ENCODE measurements at regions not wholly inside any gene's neighbourhood (a gene's known extent, or its start where the extent isn't known, plus 50 kb on each side); places are given as distances from the start of the nearest gene placed in this dataset.

- no peak for DNase-seq (ENCODE audit: low read depth)
- no peak overlapping the region for H3K4me3 ChIP-seq (ENCODE audit: low read depth, low read length)
- TF ChIP-seq CTCF (IDR thresholded peaks at IDR 0.05; ENCODE audit: low read depth, low read length) (no peak), MAX (IDR thresholded peaks at IDR 0.05; ENCODE audit: low read depth, low read length) (no peak), POLR2A (IDR thresholded peaks at IDR 0.05; ENCODE audit: extremely low read depth, insufficient read length) (no peak), MYC (IDR thresholded peaks at IDR 0.05; ENCODE audit: low read depth, low read length) (no peak)
Observed at GRCh38 chr7:32241636-32242035, 171.4 kb upstream of the PDE1C start.

- no peak for DNase-seq (ENCODE audit: low read depth)
- TF ChIP-seq POLR2A (IDR thresholded peaks at IDR 0.05; ENCODE audit: extremely low read depth, insufficient read length) (no peak), CTCF (IDR thresholded peaks at IDR 0.05; ENCODE audit: low read depth, low read length) (no peak), MYC (IDR thresholded peaks at IDR 0.05; ENCODE audit: low read depth, low read length) (no peak), MAX (IDR thresholded peaks at IDR 0.05; ENCODE audit: low read depth, low read length) (no peak)
- H3K4me3 ChIP-seq (ENCODE audit: low read depth, low read length), result no peak overlapping the region
Observed at GRCh38 chr7:32239764-32240163, 169.6 kb upstream of the PDE1C start.

- H3K4me3 ChIP-seq (ENCODE audit: low read depth, low read length), result no peak overlapping the region
- TF ChIP-seq POLR2A (IDR thresholded peaks at IDR 0.05; ENCODE audit: extremely low read depth, insufficient read length) (no peak), MYC (IDR thresholded peaks at IDR 0.05; ENCODE audit: low read depth, low read length) (no peak), CTCF (IDR thresholded peaks at IDR 0.05; ENCODE audit: low read depth, low read length) (no peak), MAX (IDR thresholded peaks at IDR 0.05; ENCODE audit: low read depth, low read length) (no peak)
- no peak for DNase-seq (ENCODE audit: low read depth)
Observed at GRCh38 chr7:32228601-32229000, 158.4 kb upstream of the PDE1C start.

- no peak for DNase-seq (ENCODE audit: low read depth)
- no peak for TF ChIP-seq MAX (IDR thresholded peaks at IDR 0.05; ENCODE audit: low read depth, low read length)
- no peak for TF ChIP-seq CTCF (IDR thresholded peaks at IDR 0.05; ENCODE audit: low read depth, low read length)
- TF ChIP-seq MYC (IDR thresholded peaks at IDR 0.05; ENCODE audit: low read depth, low read length), result no peak
- no peak for TF ChIP-seq POLR2A (IDR thresholded peaks at IDR 0.05; ENCODE audit: extremely low read depth, insufficient read length)
- H3K4me3 ChIP-seq (ENCODE audit: low read depth, low read length), result no peak overlapping the region
Observed at GRCh38 chr7:32227746-32228145, 157.5 kb upstream of the PDE1C start.

- no peak overlapping the region for H3K4me3 ChIP-seq (ENCODE audit: low read depth, low read length)
- no peak for DNase-seq (ENCODE audit: low read depth)
- TF ChIP-seq MYC (IDR thresholded peaks at IDR 0.05; ENCODE audit: low read depth, low read length) (no peak), CTCF (IDR thresholded peaks at IDR 0.05; ENCODE audit: low read depth, low read length) (no peak), MAX (IDR thresholded peaks at IDR 0.05; ENCODE audit: low read depth, low read length) (no peak), POLR2A (IDR thresholded peaks at IDR 0.05; ENCODE audit: extremely low read depth, insufficient read length) (no peak)
Observed at GRCh38 chr7:32224276-32224675, 154.1 kb upstream of the PDE1C start.

- DNase-seq (ENCODE audit: low read depth), result no peak
- H3K4me3 ChIP-seq (ENCODE audit: low read depth, low read length), result no peak overlapping the region
- TF ChIP-seq CTCF (IDR thresholded peaks at IDR 0.05; ENCODE audit: low read depth, low read length) (no peak), MAX (IDR thresholded peaks at IDR 0.05; ENCODE audit: low read depth, low read length) (no peak), MYC (IDR thresholded peaks at IDR 0.05; ENCODE audit: low read depth, low read length) (no peak), POLR2A (IDR thresholded peaks at IDR 0.05; ENCODE audit: extremely low read depth, insufficient read length) (no peak)
Observed at GRCh38 chr7:32223721-32224120, 153.5 kb upstream of the PDE1C start.
